Osteocyte (in vitro differentiated cells): ENCODE measurements at regions not wholly inside any gene's neighbourhood (a gene's known extent, or its start where the extent isn't known, plus 50 kb on each side); places are given as distances from the start of the nearest gene placed in this dataset.

ENCODE experiments used
- DNase-seq: peaks from one replicate; pipeline ENCODE4 v3.0.0; 2021; ENCODE audit warnings: mixed read lengths; ENCODE audit not compliant: unreplicated experiment; ENCODE audit errors: extremely low spot score
- H3K27ac Mint-ChIP-seq: one replicate; pipeline ENCODE4 v1.8.0; 2021; ENCODE audit warnings: mild to moderate bottlenecking, mixed read lengths; ENCODE audit not compliant: unreplicated experiment
- H3K27me3 Mint-ChIP-seq: one replicate; pipeline ENCODE4 v1.8.0; 2021; ENCODE audit warnings: mixed read lengths; ENCODE audit not compliant: unreplicated experiment
- H3K36me3 Mint-ChIP-seq: one replicate; pipeline ENCODE4 v1.8.0; 2021; ENCODE audit warnings: mixed read lengths; ENCODE audit not compliant: unreplicated experiment
- H3K4me1 Mint-ChIP-seq: one replicate; pipeline ENCODE4 v1.8.0; 2021; ENCODE audit warnings: mixed read lengths; ENCODE audit not compliant: unreplicated experiment
- H3K4me3 Mint-ChIP-seq: one replicate; pipeline ENCODE4 v1.8.0; 2021; ENCODE audit warnings: mild to moderate bottlenecking, moderate library complexity, mixed read lengths; ENCODE audit not compliant: unreplicated experiment
- H3K9me3 Mint-ChIP-seq: one replicate; pipeline ENCODE4 v1.8.0; 2021; ENCODE audit warnings: mixed read lengths; ENCODE audit not compliant: unreplicated experiment
- TF ChIP-seq, protein P1 (sequence below): fragments of 200-600 bp; sonication (generic); IDR thresholded peaks from 2 replicates; pipeline ENCODE4 v1.5.0; 2021; ENCODE audit warnings: antibody characterized with exemption, mild to moderate bottlenecking, moderate library complexity

- no peaks in the 10 kb centered on the region for H3K27me3 Mint-ChIP-seq
- H3K27ac Mint-ChIP-seq = no peak overlapping the region
- peaks cover 4% of the 10 kb centered on the region for H3K9me3 Mint-ChIP-seq
- TF ChIP-seq, protein P1, sequence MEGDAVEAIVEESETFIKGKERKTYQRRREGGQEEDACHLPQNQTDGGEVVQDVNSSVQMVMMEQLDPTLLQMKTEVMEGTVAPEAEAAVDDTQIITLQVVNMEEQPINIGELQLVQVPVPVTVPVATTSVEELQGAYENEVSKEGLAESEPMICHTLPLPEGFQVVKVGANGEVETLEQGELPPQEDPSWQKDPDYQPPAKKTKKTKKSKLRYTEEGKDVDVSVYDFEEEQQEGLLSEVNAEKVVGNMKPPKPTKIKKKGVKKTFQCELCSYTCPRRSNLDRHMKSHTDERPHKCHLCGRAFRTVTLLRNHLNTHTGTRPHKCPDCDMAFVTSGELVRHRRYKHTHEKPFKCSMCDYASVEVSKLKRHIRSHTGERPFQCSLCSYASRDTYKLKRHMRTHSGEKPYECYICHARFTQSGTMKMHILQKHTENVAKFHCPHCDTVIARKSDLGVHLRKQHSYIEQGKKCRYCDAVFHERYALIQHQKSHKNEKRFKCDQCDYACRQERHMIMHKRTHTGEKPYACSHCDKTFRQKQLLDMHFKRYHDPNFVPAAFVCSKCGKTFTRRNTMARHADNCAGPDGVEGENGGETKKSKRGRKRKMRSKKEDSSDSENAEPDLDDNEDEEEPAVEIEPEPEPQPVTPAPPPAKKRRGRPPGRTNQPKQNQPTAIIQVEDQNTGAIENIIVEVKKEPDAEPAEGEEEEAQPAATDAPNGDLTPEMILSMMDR = no peak
- no peaks in the 10 kb centered on the region for H3K36me3 Mint-ChIP-seq
- no peaks in the 10 kb centered on the region for H3K4me1 Mint-ChIP-seq
- DNase-seq = peak; percentile 76
- no peak overlapping the region for H3K4me3 Mint-ChIP-seq
Observed at GRCh38 chr14:104390941-104391901, 188.3 kb upstream of the C14orf180 start.

DNA sequence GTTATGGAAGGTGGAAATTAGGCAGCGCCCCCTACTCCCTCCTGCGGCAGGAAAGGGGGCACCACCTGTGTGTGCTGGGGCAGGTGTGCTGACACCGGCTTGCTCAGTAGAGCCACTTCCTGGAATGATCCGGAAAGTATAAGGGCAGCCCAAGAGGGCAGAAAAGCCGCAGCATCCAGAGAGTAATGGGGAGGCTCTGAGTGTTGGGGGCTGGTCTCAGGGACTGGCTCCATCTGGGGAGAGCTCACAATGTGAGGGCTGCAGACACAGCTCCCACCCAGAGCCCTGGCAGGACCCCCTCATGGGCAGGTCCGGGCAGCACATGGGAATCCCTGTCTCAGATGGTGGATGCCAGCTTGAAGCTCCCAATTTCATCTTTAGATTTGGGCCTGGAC is 187.6 kb upstream of the C14orf180 start:
- H3K36me3 Mint-ChIP-seq = no peaks in the 10 kb centered on the region
- H3K4me3 Mint-ChIP-seq = no peak overlapping the region
- no peak overlapping the region for H3K27ac Mint-ChIP-seq
- TF ChIP-seq, protein P1 = no peak
- H3K9me3 Mint-ChIP-seq = peaks cover 9% of the 10 kb centered on the region
- H3K27me3 Mint-ChIP-seq = no peaks in the 10 kb centered on the region
- DNase-seq = peak; percentile 73
- H3K4me1 Mint-ChIP-seq = no peaks in the 10 kb centered on the region

GRCh38 chr14:104392396-104393198 is 187.0 kb upstream of the C14orf180 start:
- Mint-ChIP-seq H3K27me3 (no peaks in the 10 kb centered on the region), H3K27ac (no peak overlapping the region), H3K4me3 (no peak overlapping the region), H3K4me1 (no peaks in the 10 kb centered on the region), H3K36me3 (no peaks in the 10 kb centered on the region), H3K9me3 (peaks cover 15% of the 10 kb centered on the region)
- TF ChIP-seq, protein P1 = no peak
- peak; percentile 84 for DNase-seq

DNA sequence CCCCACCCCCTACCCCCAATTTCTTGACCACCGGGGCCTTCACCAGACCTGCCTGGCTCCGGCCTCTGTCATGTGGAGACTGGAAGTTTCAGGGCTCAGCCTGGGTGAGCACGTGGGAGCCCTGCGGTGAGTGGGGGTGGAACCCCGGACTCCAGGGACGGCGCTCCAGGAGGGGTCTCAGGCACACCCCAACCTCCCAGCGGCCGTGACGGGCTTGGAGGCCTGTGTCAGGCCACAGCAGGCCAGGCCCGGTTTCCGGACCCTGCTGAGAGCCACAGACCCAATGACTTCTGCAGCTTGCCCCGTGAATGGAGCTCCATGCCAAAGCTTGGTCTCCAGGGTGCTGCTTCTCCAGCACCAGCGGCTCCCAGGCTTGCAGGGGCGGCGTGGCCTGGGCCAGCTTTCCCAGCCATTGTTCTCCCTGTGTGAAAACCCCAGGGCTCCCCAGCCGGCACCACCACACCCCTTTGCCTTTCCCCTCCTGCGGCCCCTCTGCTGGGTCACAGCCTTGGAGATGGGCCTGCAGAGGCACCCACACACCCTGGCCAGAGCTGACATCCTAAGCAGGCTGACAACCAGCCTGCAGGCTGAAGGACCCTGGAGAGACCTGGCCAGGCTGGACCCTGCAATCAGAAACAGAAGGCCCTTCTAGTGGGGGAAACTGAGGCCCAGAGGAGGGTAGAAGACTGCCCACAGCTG is 186.2 kb upstream of the C14orf180 start:
- H3K27ac Mint-ChIP-seq = no peak overlapping the region
- TF ChIP-seq, protein P1 = no peak
- H3K4me3 Mint-ChIP-seq = no peak overlapping the region
- H3K9me3 Mint-ChIP-seq = peaks cover 19% of the 10 kb centered on the region
- H3K4me1 Mint-ChIP-seq = no peaks in the 10 kb centered on the region
- DNase-seq = peak; percentile 83
- H3K36me3 Mint-ChIP-seq = no peaks in the 10 kb centered on the region
- H3K27me3 Mint-ChIP-seq = no peaks in the 10 kb centered on the region
